ENCODE measurements at regions not wholly inside any gene's neighbourhood (a gene's known extent, or its start where the extent isn't known, plus 50 kb on each side); places are given as distances from the start of the nearest gene placed in this dataset.
A peak's percentile ranks its signal among the peaks of the same experiment; 100 is the strongest.

- no peak for TF ChIP-seq CREB1 (IDR thresholded peaks at IDR 0.05; ENCODE audit: low read depth)
- no peak for TF ChIP-seq SMAD5 (IDR thresholded peaks at IDR 0.05; ENCODE audit: low read depth)
- no peak for TF ChIP-seq JUNB (IDR thresholded peaks at IDR 0.05)
- no peak for TF ChIP-seq CTCF (IDR thresholded peaks at IDR 0.05 in 2 of 3, conservative IDR thresholded peaks at IDR 0.05 in 1 of 3; ENCODE audit: control insufficient read depth in 2 of 3, extremely low read depth in 1 of 3, insufficient read depth in 1 of 3, low read depth in 3 of 3, low read length in 3 of 3)
- TF ChIP-seq EED (IDR thresholded peaks at IDR 0.05; ENCODE audit: low read depth) = no peak
Measured at GRCh38 chr5:111668477-111669414, 88.2 kb downstream of the NREP start (continued).

GRCh38 chr5:111667128-111667736 is 89.8 kb downstream of the NREP start:
- intact Hi-C loops (cut with micrococcal nuclease; ENCODE audit: unreplicated experiment) = no loop called here
- Histone ChIP-seq H3K9me3 (replicated peaks; ENCODE audit: control insufficient read depth, insufficient read depth, low read length) (no peaks in the 10 kb centered on the region; the same call in 2 of the 3 replicates), H3K4me3 (no peak overlapping the region), H3K36me3 (ENCODE audit: control insufficient read depth in 2 of 2, insufficient read depth in 2 of 2, low read length in 1 of 2) (no peaks in the 10 kb centered on the region), H3K4me1 (ENCODE audit: control insufficient read depth, insufficient read depth, low read length) (peaks cover 9% of the 10 kb centered on the region), H4K20me1 (ENCODE audit: control insufficient read depth, insufficient read depth) (no peaks in the 10 kb centered on the region), H3K79me2 (ENCODE audit: control insufficient read depth, insufficient read depth, low read length) (no peaks in the 10 kb centered on the region), H3K27me3 (replicated peaks in 1 of 2; ENCODE audit: control insufficient read depth in 2 of 2, insufficient read depth in 2 of 2, low read length in 1 of 2) (no peaks in the 10 kb centered on the region), H3K9ac (ENCODE audit: control insufficient read depth, insufficient read depth, low read length) (no peak overlapping the region), H2AFZ (ENCODE audit: control insufficient read depth, low read depth, low read length) (peak overlapping the region; percentile 72), H3K27ac (ENCODE audit: control insufficient read depth, insufficient read depth) (no peak overlapping the region), H3K4me2 (ENCODE audit: control insufficient read depth, insufficient read depth) (peak overlapping the region; percentile 54)
- RAD21 ChIA-PET (ENCODE audit: unreplicated experiment) = interaction anchor here (0.8 kb wide), 1 partner anchor 116 kb away, joined by 3 read pairs; no protein-coding TSS in a partner anchor
- CTCF ChIA-PET = interaction anchor here (0.9 to 1.6 kb wide), 3 partner anchors 117 to 153 kb away, joined by 3 read pairs; no protein-coding TSS in a partner anchor
- DNase-seq (ENCODE audit: low read depth, low spot score) = peak; percentile 11
- 19% methylated on average over 2 of the region's 2 CpGs for whole genome bisulfite sequencing (ENCODE audit: insufficient coverage, insufficient replicate concordance, low lambda C conversion rate, missing lambda C conversion rate)
- in situ Hi-C loops (cut with MboI) = no loop called here
- no peak for TF ChIP-seq ZNF622 (IDR thresholded peaks at IDR 0.05)
- no peak for TF ChIP-seq IKZF1 (conservative IDR thresholded peaks at IDR 0.05)
- peak; percentile 58; the same call in 1 of the 2 replicates for TF ChIP-seq TCF7 (IDR thresholded peaks at IDR 0.05; ENCODE audit: borderline replicate concordance)
- TF ChIP-seq CBX3 (IDR thresholded peaks at IDR 0.05; ENCODE audit: borderline replicate concordance, low read depth) = no peak
- peak; percentile 46 for TF ChIP-seq RUNX3 (IDR thresholded peaks at IDR 0.05; ENCODE audit: low read length)
- TF ChIP-seq ZBTB40 (IDR thresholded peaks at IDR 0.05; ENCODE audit: borderline replicate concordance) = no peak
- TF ChIP-seq NFIC (IDR thresholded peaks at IDR 0.05; ENCODE audit: low read depth, low read length) = 0 out of 2 replicates have a peak, but pooled peaks have one; percentile 30
- SMC1A ChIA-PET (ENCODE audit: uncharacterized antibody, unreplicated experiment) = interaction anchor here (1.0 to 1.4 kb wide), 4 partner anchors 23 to 116 kb away, joined by 3 to 4 read pairs (median 4); no protein-coding TSS in a partner anchor
- ATAC-seq = peak; percentile 76
- POLR2A ChIA-PET = no interaction called here
- peak; percentile 44 for FAIRE-seq
- no TSS peak for BruUV-seq (replicated peaks)
